Fibroblast of mammary gland (primary cell): ENCODE measurements at regions not wholly inside any gene's neighbourhood (a gene's known extent, or its start where the extent isn't known, plus 50 kb on each side); places are given as distances from the start of the nearest gene placed in this dataset.
A peak's percentile ranks its signal among the peaks of the same experiment; 100 is the strongest.

Source experiments
- DNase-seq: peaks from one replicate; pipeline ENCODE4 v3.0.0-alpha.2; 2010; ENCODE audit warnings: low read depth
- H3K4me3 ChIP-seq: 2 replicates; pipeline ENCODE4 v1.5.1; 2011; ENCODE audit warnings: low read depth, mild to moderate bottlenecking, low read length, moderate library complexity; ENCODE audit not compliant: control insufficient read depth
- CTCF ChIP-seq: conservative IDR thresholded peaks from 2 replicates; pipeline ENCODE4 v1.5.1; 2011; ENCODE audit warnings: low read depth, low read length, inconsistent platforms; ENCODE audit not compliant: control insufficient read depth, insufficient read depth

GRCh38 chr14:89025561-89026236 is 201.2 kb downstream of the TTC8 start:
- no peak for TF ChIP-seq CTCF
- peak overlapping the region; percentile 9 for H3K4me3 ChIP-seq
- peak; percentile 97 for DNase-seq

GRCh38 chr14:89027097-89027740 is 202.8 kb downstream of the TTC8 start:
- H3K4me3 ChIP-seq: peak overlapping the region; percentile 56
- TF ChIP-seq CTCF: peak; percentile 27
- DNase-seq: peak; percentile 28

DNA sequence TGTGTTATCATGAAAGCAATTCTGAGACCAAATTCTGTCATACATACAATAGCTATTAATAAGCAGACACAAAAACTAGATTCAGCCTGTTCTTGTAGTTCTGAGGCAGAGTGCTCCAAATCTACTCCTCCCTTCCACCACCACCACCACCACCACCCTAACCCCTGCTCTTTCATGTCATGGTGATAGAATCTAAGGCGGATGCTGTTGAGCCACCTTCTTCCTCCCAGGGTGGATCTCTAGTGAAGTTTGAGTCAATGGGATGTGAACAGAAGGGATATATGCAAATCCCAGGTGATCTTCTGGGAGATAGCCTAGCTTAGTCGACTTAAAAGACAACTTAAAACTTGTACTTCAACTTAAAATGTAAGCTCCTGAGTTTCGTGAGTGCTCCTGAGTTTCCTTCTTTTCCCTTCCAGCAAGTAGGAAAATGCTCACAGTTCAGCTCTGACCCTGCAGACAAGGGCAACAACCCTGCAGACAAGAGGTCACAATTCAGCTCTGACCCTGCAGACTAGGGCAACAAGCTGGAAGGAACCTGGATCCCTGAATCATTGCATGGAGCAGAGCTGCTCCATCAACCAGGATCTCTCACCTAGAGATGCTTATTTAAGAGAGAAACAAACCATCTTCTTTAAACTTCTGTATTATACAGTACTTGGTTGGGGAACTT is 204.1 kb downstream of the TTC8 start:
- TF ChIP-seq CTCF: no peak

DNA sequence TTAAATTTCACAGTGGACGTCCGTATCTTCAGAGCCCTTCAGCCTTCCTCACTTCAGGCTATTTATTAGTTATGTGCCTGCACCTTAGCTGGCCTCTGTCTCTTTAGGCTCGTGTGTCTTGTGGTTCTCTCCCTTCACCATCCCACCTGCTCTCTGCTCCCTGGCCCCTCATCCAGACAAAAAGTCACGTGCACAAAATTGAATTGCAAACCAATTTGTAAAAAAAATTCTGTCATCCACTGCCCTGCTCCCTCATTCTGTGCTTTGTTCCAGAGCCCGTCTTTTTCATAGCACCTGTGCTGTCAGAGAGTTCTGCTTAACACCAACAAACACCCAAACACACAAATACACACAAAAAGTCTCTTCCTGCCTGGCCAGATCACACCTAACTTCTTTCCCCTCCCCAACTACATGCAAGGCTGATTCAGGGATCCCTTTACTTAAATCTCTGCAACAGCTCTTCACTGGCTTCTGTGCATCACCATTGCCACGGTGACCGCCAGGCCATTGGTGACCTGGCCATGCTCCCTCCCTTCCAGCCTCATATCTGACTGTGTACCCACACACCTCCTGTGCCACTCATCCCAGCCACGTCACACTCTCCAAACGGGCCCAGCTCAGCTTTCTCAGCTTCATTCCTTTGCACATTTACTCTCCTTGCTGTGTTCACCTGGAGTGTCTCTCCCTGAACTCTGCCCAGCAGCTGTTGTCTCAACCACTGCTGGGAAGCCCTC is 205.7 kb downstream of the TTC8 start:
- no peak for DNase-seq
- TF ChIP-seq CTCF: no peak
- no peak overlapping the region for H3K4me3 ChIP-seq

More for the DNA sequence above, 204.1 kb downstream of the TTC8 start:
- DNase-seq: no peak
- H3K4me3 ChIP-seq: no peak overlapping the region

GRCh38 chr14:89030921-89031320 is 206.5 kb downstream of the TTC8 start:
- DNase-seq: no peak
- no peak for TF ChIP-seq CTCF
- no peak overlapping the region for H3K4me3 ChIP-seq

DNA sequence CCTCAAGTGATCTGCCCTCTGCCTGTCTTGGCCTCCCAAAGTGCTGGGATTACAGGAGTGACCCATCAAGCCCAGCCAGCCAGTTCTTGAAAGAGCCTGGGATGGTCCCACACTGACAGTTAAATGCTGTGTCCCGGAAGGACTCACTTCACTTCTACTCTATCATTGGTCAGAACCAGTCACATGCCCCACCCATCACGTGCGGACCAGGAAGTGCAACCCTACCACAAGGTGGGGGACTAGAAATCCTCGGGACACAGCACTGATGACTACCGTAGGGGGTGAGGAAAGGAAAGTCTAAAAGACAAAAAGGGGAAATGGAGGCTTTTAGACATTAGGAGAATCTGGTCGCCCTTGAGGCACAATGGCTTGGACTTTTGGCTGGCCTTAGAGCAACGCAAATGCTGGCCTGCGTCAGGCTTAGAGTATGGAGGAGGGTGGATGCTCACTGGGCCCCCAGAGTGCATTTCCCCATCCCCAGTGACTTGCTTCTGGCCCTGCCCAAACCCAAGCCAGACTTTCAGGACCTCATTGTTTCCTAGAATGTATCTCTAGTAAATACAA is 207.7 kb downstream of the TTC8 start:
- no peak overlapping the region for H3K4me3 ChIP-seq
- TF ChIP-seq CTCF: no peak
- no peak for DNase-seq
